IMR-90 (cell line): ENCODE measurements at regions not wholly inside any gene's neighbourhood (a gene's known extent, or its start where the extent isn't known, plus 50 kb on each side); places are given as distances from the start of the nearest gene placed in this dataset.

Experiments used
- BHLHE40 ChIP-seq: fragments of 150-350 bp; IDR thresholded peaks from 2 replicates; pipeline ENCODE4 v1.6.1; 2016; ENCODE audit warnings: mild to moderate bottlenecking, low read depth, low read length
- CTCF ChIP-seq: conservative IDR thresholded peaks from 2 replicates; pipeline ENCODE4 v1.5.1; 2012; ENCODE audit warnings: mild to moderate bottlenecking, low read depth, low read length, improper control_type of control experiment
- MAFK ChIP-seq: IDR thresholded peaks from 2 replicates; pipeline ENCODE4 v1.6.1; 2012; ENCODE audit warnings: low read depth, low read length, improper control_type of control experiment
- POLR2A ChIP-seq: IDR thresholded peaks from 2 replicates; pipeline ENCODE4 v1.6.1; 2012; ENCODE audit warnings: mild to moderate bottlenecking, low read depth, low read length
- RAD21 ChIP-seq: IDR thresholded peaks from 2 replicates; pipeline ENCODE4 v1.6.1; 2012; ENCODE audit warnings: low read length, improper control_type of control experiment
- SMC3 ChIP-seq: fragments of 150-350 bp; IDR thresholded peaks from 2 replicates; pipeline ENCODE4 v1.6.1; 2016; ENCODE audit warnings: low read depth, mild to moderate bottlenecking, antibody characterized with exemption, low read length, moderate library complexity

GRCh38 chr14:30445852-30446251 is 113.1 kb upstream of the G2E3 start:
- TF ChIP-seq CTCF, result no peak
- no peak for TF ChIP-seq RAD21
- TF ChIP-seq BHLHE40, result no peak
- no peak for TF ChIP-seq SMC3
- TF ChIP-seq MAFK, result no peak
- TF ChIP-seq POLR2A, result no peak
